GM20000 (cell line): ENCODE measurements at regions not wholly inside any gene's neighbourhood (a gene's known extent, or its start where the extent isn't known, plus 50 kb on each side); places are given as distances from the start of the nearest gene placed in this dataset.

Experiments used
- DNase-seq: peaks from one replicate; pipeline ENCODE4 v3.0.0; 2012; ENCODE audit warnings: low spot score
- CTCF ChIP-seq: IDR thresholded peaks from 2 replicates; pipeline ENCODE4 v1.5.1; 2012; ENCODE audit warnings: mild to moderate bottlenecking, control low read depth; ENCODE audit errors: extremely low read depth, missing control alignments

- no peak for DNase-seq
- TF ChIP-seq CTCF, result no peak
These were observed 346.1 kb upstream of the KYNU start for GRCh38 chr2:142531377-142531776.

GRCh38 chr2:142525720-142526119 lies 351.7 kb upstream of the KYNU start:
- no peak for TF ChIP-seq CTCF
- DNase-seq, result no peak

- no peak for TF ChIP-seq CTCF
- DNase-seq, result no peak
These were observed 356.0 kb upstream of the KYNU start for GRCh38 chr2:142521492-142521891.

GRCh38 chr2:142515493-142515892 lies 362.0 kb upstream of the KYNU start:
- no peak for DNase-seq
- no peak for TF ChIP-seq CTCF

GRCh38 chr2:142509401-142509800 lies 368.1 kb upstream of the KYNU start:
- no peak for DNase-seq
- TF ChIP-seq CTCF, result no peak

GRCh38 chr2:142504754-142505153 lies 372.7 kb upstream of the KYNU start:
- no peak for DNase-seq
- TF ChIP-seq CTCF, result no peak

GRCh38 chr2:142502402-142502801 lies 371.6 kb upstream of the LRP1B start:
- no peak for TF ChIP-seq CTCF
- no peak for DNase-seq
